Small intestine (tissue), 7 donors: ENCODE measurements at regions not wholly inside any gene's neighbourhood (a gene's known extent, or its start where the extent isn't known, plus 50 kb on each side); places are given as distances from the start of the nearest gene placed in this dataset.

Source experiments
- DNase-seq, 2 donors: peaks; one replicate each; pipeline versions ENCODE4 v3.0.0 to v3.0.0-alpha.2; 2013
- FAIRE-seq: peaks from 2 replicates; lab custom pipeline; 2012; peaks lifted over from hg19 to GRCh38; lab: Jason Lieb, UNC
- H3K27ac ChIP-seq, 3 donors: one replicate each; pipeline ENCODE4 v1.5.1; 2013; ENCODE audit warnings: low read length in 2 of 3, mild to moderate bottlenecking in 2 of 3, control low read depth in 1 of 3, inconsistent platforms in 1 of 3, low read depth in 1 of 3, moderate library complexity in 1 of 3
- H3K27me3 ChIP-seq, 3 donors: one replicate each; pipeline ENCODE4 v1.6.1; 2013; ENCODE audit warnings: low read length in 3 of 3, inconsistent platforms in 1 of 3; ENCODE audit not compliant: control insufficient read depth in 3 of 3, insufficient read depth in 3 of 3
- H3K36me3 ChIP-seq, 3 donors: one replicate each; pipeline ENCODE4 v1.6.1; 2013; ENCODE audit warnings: low read length in 3 of 3, inconsistent platforms in 1 of 3, low read depth in 1 of 3, mild to moderate bottlenecking in 1 of 3, moderate library complexity in 1 of 3; ENCODE audit not compliant: control insufficient read depth in 3 of 3, insufficient read depth in 2 of 3
- H3K4me1 ChIP-seq, 3 donors: one replicate each; pipeline ENCODE4 v1.6.1; 2013; ENCODE audit warnings: low read length in 2 of 3, inconsistent platforms in 1 of 3, low read depth in 1 of 3, mild to moderate bottlenecking in 1 of 3, moderate library complexity in 1 of 3; ENCODE audit not compliant: control insufficient read depth in 3 of 3, insufficient read depth in 2 of 3
- H3K4me3 ChIP-seq, 3 donors: one replicate each; pipeline ENCODE4 v1.5.1; 2013; ENCODE audit warnings: low read length in 3 of 3, control low read depth in 1 of 3, inconsistent platforms in 1 of 3, low read depth in 1 of 3, mild to moderate bottlenecking in 1 of 3, moderate library complexity in 1 of 3
- H3K9me3 ChIP-seq, 2 donors: one replicate each; pipeline ENCODE4 v1.6.1; 2013; ENCODE audit warnings: low read depth in 1 of 2, low read length in 1 of 2; ENCODE audit not compliant: control insufficient read depth in 2 of 2, insufficient read depth in 1 of 2
- WGBS, 3 donors: extraction: QIAGEN DNeasy Blood & Tissue Kit; methylation state at CpG; one replicate each; pipeline ENCODE4 v1.1.7; 2013; 5-methylcytosine and 5-hydroxymethylcytosine counted together
- donor health status: healthy with polysubstance abuse.
- donor health status: control.
- donor health status: control.
- donor health status: Bipolar disorder and iron deficiency.
- donor health status: healthy.

- Histone ChIP-seq H3K27ac (peak overlapping the region; percentile 24 to 84 (median 47)), H3K27me3 (no peaks in the 10 kb centered on the region), H3K4me3 (no peak overlapping the region), H3K4me1 (peaks cover 6 to 40% (median 14%) of the 10 kb centered on the region in 3 donors), H3K9me3 (no peaks in the 10 kb centered on the region), H3K36me3 (no peaks in the 10 kb centered on the region)
- 11 to 66% (median 31%) methylated on average over 2 of the region's 2 CpGs for WGBS, 3 donors
- FAIRE-seq (no peak), DNase-seq (peak; percentile 26 to 33)
Measured at GRCh38 chr4:147363514-147363913, 117.4 kb upstream of the EDNRA start.

- H3K27ac ChIP-seq, result no peak overlapping the region
- H3K4me1 ChIP-seq, result peaks cover 6 to 39% (median 15%) of the 10 kb centered on the region in 3 donors
- FAIRE-seq, result no peak
Measured at GRCh38 chr4:147365396-147365795, 115.5 kb upstream of the EDNRA start.

GRCh38 chr4:147366164-147366563 lies 114.7 kb upstream of the EDNRA start:
- FAIRE-seq, result no peak
- DNase-seq, result no peak
- H3K9me3 ChIP-seq, result no peaks in the 10 kb centered on the region
- peaks cover 6 to 35% (median 16%) of the 10 kb centered on the region in 3 donors for H3K4me1 ChIP-seq
- no peaks in the 10 kb centered on the region for H3K27me3 ChIP-seq
- H3K27ac ChIP-seq, result no peak overlapping the region
- H3K4me3 ChIP-seq, result no peak overlapping the region
- 75 to 96% (median 86%) methylated on average over 3 of the region's 3 CpGs for WGBS, 3 donors
- no peaks in the 10 kb centered on the region for H3K36me3 ChIP-seq

More at GRCh38 chr4:147365396-147365795, 115.5 kb upstream of the EDNRA start:
- Histone ChIP-seq H3K27me3 (no peaks in the 10 kb centered on the region), H3K4me3 (no peak overlapping the region), H3K9me3 (no peaks in the 10 kb centered on the region), H3K36me3 (no peaks in the 10 kb centered on the region)
- no peak for DNase-seq
- 25 to 67% (median 47%) methylated on average over 3 of the region's 3 CpGs for WGBS, 3 donors

GRCh38 chr4:147367891-147368290 lies 113.0 kb upstream of the EDNRA start:
- Histone ChIP-seq H3K4me3 (no peak overlapping the region), H3K27ac (no peak overlapping the region), H3K36me3 (no peaks in the 10 kb centered on the region), H3K9me3 (no peaks in the 10 kb centered on the region), H3K4me1 (peaks cover under 1 to 24% (median 7%) of the 10 kb centered on the region in 3 donors), H3K27me3 (no peaks in the 10 kb centered on the region)
- FAIRE-seq, result no peak
- DNase-seq, result no peak

- Histone ChIP-seq H3K27me3 (no peaks in the 10 kb centered on the region), H3K4me3 (no peak overlapping the region), H3K9me3 (no peaks in the 10 kb centered on the region), H3K36me3 (no peaks in the 10 kb centered on the region), H3K4me1 (peaks cover 0 to 14% (median 2%) of the 10 kb centered on the region in 3 donors), H3K27ac (no peak overlapping the region)
- no peak for FAIRE-seq
- no peak for DNase-seq
Measured at GRCh38 chr4:147368948-147369347, 111.9 kb upstream of the EDNRA start.

GRCh38 chr4:147370473-147370872 lies 110.4 kb upstream of the EDNRA start:
- peaks cover 0 to 12% (median 2%) of the 10 kb centered on the region in 3 donors for H3K4me1 ChIP-seq
- no peaks in the 10 kb centered on the region for H3K27me3 ChIP-seq
- H3K4me3 ChIP-seq, result no peak overlapping the region
- no peak for DNase-seq
- no peaks in the 10 kb centered on the region for H3K9me3 ChIP-seq
- no peaks in the 10 kb centered on the region for H3K36me3 ChIP-seq
- WGBS, 3 donors, result 75 to 88% (median 87%) methylated on average over 2 of the region's 2 CpGs
- peak overlapping the region in 1 of 3 donors; percentile 73 for H3K27ac ChIP-seq
- no peak for FAIRE-seq

GRCh38 chr4:147370881-147371280 lies 110.0 kb upstream of the EDNRA start:
- peak; percentile 65 to 90 for DNase-seq
- Histone ChIP-seq H3K27ac (peak overlapping the region in 1 of 3 donors; percentile 73), H3K27me3 (no peaks in the 10 kb centered on the region), H3K36me3 (no peaks in the 10 kb centered on the region), H3K4me3 (no peak overlapping the region), H3K9me3 (no peaks in the 10 kb centered on the region), H3K4me1 (peaks cover 0 to 12% (median 2%) of the 10 kb centered on the region in 3 donors)
- 13 to 60% (median 25%) methylated on average over 2 of the region's 2 CpGs for WGBS, 3 donors
- no peak for FAIRE-seq

- Histone ChIP-seq H3K27ac (no peak overlapping the region), H3K36me3 (no peaks in the 10 kb centered on the region), H3K4me1 (peaks cover 0 to 12% (median 2%) of the 10 kb centered on the region in 3 donors), H3K9me3 (no peaks in the 10 kb centered on the region), H3K4me3 (no peak overlapping the region), H3K27me3 (no peaks in the 10 kb centered on the region)
- DNase-seq (peak in 1 of 2 donors; percentile 73), FAIRE-seq (peak; percentile 23)
Measured at GRCh38 chr4:147371661-147372060, 109.2 kb upstream of the EDNRA start.

GRCh38 chr4:147378780-147379179 lies 102.1 kb upstream of the EDNRA start:
- DNase-seq, result peak; percentile 27 to 70
- Histone ChIP-seq H3K36me3 (no peaks in the 10 kb centered on the region), H3K4me3 (no peak overlapping the region), H3K4me1 (no peaks in the 10 kb centered on the region), H3K27me3 (no peaks in the 10 kb centered on the region), H3K27ac (no peak overlapping the region), H3K9me3 (peaks cover 0 to 4% of the 10 kb centered on the region in 2 donors)
- FAIRE-seq, result no peak
- WGBS, 3 donors, result 10 to 59% (median 40%) methylated on average over 2 of the region's 2 CpGs
